ENCODE measurements at regions not wholly inside any gene's neighbourhood (a gene's known extent, or its start where the extent isn't known, plus 50 kb on each side); places are given as distances from the start of the nearest gene placed in this dataset.

GRCh38 chr18:24935896-24936295 is 416.1 kb downstream of the ZNF521 start:
- H3K4me1 ChIP-seq = no peaks in the 10 kb centered on the region
- H3K36me3 ChIP-seq (ENCODE audit: low read depth, missing control alignments) = no peaks in the 10 kb centered on the region
- no peak overlapping the region for H3K27ac ChIP-seq
- H3K9me3 ChIP-seq = no peaks in the 10 kb centered on the region
- H3K27me3 ChIP-seq = no peaks in the 10 kb centered on the region
- no peak for TF ChIP-seq POLR2A (IDR thresholded peaks at IDR 0.05)
- no peak for TF ChIP-seq CTCF (IDR thresholded peaks at IDR 0.05)
- intact Hi-C loops (cut with DNase I; ENCODE audit: low total_unique reads) = no loop called here
- no peak for DNase-seq
- no peak overlapping the region for H3K4me3 ChIP-seq
- WGBS, 2 donors = 72 to 83% methylated on average over 1 of the region's 1 CpG

GRCh38 chr18:24936691-24937090 is 415.3 kb downstream of the ZNF521 start:
- Histone ChIP-seq H3K27me3 (no peaks in the 10 kb centered on the region), H3K27ac (no peak overlapping the region), H3K9me3 (no peaks in the 10 kb centered on the region), H3K4me3 (no peak overlapping the region), H3K36me3 (ENCODE audit: low read depth, missing control alignments) (no peaks in the 10 kb centered on the region), H3K4me1 (no peaks in the 10 kb centered on the region)
- no peak for DNase-seq
- intact Hi-C loops (cut with DNase I; ENCODE audit: low total_unique reads) = no loop called here
- TF ChIP-seq CTCF (IDR thresholded peaks at IDR 0.05) (no peak), POLR2A (IDR thresholded peaks at IDR 0.05) (no peak)
- 92 to 95% methylated on average over 3 of the region's 3 CpGs for WGBS, 2 donors

- intact Hi-C loops (cut with DNase I; ENCODE audit: low total_unique reads) = no loop called here
- DNase-seq = no peak
- Histone ChIP-seq H3K9me3 (no peaks in the 10 kb centered on the region), H3K4me3 (no peak overlapping the region), H3K27ac (no peak overlapping the region), H3K4me1 (no peaks in the 10 kb centered on the region), H3K36me3 (ENCODE audit: low read depth, missing control alignments) (no peaks in the 10 kb centered on the region), H3K27me3 (no peaks in the 10 kb centered on the region)
- TF ChIP-seq CTCF (IDR thresholded peaks at IDR 0.05) (no peak), POLR2A (IDR thresholded peaks at IDR 0.05) (no peak)
- 69 to 76% methylated on average over 5 of the region's 5 CpGs for WGBS, 2 donors
These were observed 414.2 kb downstream of the ZNF521 start for GRCh38 chr18:24937639-24938275.

GRCh38 chr18:24940416-24940815 is 411.6 kb downstream of the ZNF521 start:
- Histone ChIP-seq H3K27ac (no peak overlapping the region), H3K9me3 (no peaks in the 10 kb centered on the region), H3K4me3 (no peak overlapping the region), H3K4me1 (no peaks in the 10 kb centered on the region), H3K36me3 (ENCODE audit: low read depth, missing control alignments) (no peaks in the 10 kb centered on the region), H3K27me3 (no peaks in the 10 kb centered on the region)
- DNase-seq = no peak
- WGBS, 2 donors = 93 to 95% methylated on average over 6 of the region's 6 CpGs
- no peak for TF ChIP-seq CTCF (IDR thresholded peaks at IDR 0.05)
- TF ChIP-seq POLR2A (IDR thresholded peaks at IDR 0.05) = no peak
- intact Hi-C loops (cut with DNase I; ENCODE audit: low total_unique reads) = no loop called here

Data from testis (tissue), 2 donors.